ENCODE measurements at regions not wholly inside any gene's neighbourhood (a gene's known extent, or its start where the extent isn't known, plus 50 kb on each side); places are given as distances from the start of the nearest gene placed in this dataset.

DNA sequence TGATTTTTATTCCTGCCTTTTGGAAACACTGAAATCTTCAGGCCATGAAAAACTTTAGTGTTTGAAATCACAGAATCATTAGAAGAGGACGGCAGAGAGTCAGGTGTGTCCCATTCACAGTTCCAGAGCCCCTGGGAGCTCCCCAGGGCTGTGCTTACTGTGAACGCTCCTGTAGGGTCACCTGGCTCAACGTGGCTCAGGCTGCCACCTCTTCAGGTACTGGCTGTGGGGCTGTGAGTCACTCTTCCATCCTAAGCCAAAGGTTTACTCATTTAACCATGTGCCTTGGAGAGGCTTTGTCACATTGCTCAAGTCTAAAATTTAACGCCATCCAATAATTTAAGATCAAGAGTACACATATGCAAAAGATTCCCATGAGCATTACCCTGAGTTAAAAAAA, 50.2 kb upstream of the FSTL4 start:
- TF ChIP-seq EZH2 (IDR thresholded peaks at IDR 0.05; ENCODE audit: borderline replicate concordance, insufficient read depth, low read length, poor library complexity, severe bottlenecking) (no peak), POLR2AphosphoS5 (IDR thresholded peaks at IDR 0.05) (no peak), SMC3 (conservative IDR thresholded peaks at IDR 0.05; ENCODE audit: poor library complexity) (no peak), RAD21 (conservative IDR thresholded peaks at IDR 0.05) (no peak)
- TF ChIP-seq, protein P1, sequence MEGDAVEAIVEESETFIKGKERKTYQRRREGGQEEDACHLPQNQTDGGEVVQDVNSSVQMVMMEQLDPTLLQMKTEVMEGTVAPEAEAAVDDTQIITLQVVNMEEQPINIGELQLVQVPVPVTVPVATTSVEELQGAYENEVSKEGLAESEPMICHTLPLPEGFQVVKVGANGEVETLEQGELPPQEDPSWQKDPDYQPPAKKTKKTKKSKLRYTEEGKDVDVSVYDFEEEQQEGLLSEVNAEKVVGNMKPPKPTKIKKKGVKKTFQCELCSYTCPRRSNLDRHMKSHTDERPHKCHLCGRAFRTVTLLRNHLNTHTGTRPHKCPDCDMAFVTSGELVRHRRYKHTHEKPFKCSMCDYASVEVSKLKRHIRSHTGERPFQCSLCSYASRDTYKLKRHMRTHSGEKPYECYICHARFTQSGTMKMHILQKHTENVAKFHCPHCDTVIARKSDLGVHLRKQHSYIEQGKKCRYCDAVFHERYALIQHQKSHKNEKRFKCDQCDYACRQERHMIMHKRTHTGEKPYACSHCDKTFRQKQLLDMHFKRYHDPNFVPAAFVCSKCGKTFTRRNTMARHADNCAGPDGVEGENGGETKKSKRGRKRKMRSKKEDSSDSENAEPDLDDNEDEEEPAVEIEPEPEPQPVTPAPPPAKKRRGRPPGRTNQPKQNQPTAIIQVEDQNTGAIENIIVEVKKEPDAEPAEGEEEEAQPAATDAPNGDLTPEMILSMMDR (IDR thresholded peaks at IDR 0.05; ENCODE audit: poor library complexity, severe bottlenecking), result no peak

Measured in neural cell (in vitro differentiated cells).